ENCODE measurements at regions not wholly inside any gene's neighbourhood (a gene's known extent, or its start where the extent isn't known, plus 50 kb on each side); places are given as distances from the start of the nearest gene placed in this dataset.

DNA sequence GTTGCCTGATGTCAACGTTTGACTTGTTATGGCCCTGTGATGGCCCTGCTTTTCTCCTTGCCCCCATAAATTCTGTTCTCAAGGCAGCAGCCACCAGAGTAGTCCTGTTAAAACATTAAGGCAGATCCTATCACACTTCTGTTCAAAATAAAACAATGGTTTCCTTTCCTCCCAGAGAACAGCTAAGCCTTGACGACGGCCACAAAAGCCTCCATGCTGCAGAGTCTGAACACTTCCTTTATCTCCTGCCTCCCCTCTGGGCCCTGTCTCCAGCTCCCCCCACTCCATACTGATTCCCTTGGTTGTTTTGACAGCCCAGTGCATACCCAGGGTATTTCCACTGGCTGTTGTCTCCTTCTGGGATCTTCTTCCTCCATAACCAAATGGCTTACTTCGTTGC, 618.1 kb downstream of the MED13L start:
- Mint-ChIP-seq H3K4me3 (ENCODE audit: unreplicated experiment) (no peak overlapping the region), H3K36me3 (ENCODE audit: unreplicated experiment) (no peaks in the 10 kb centered on the region), H3K4me1 (ENCODE audit: unreplicated experiment) (no peaks in the 10 kb centered on the region), H3K9me3 (ENCODE audit: unreplicated experiment) (peaks cover 23% of the 10 kb centered on the region), H3K27ac (ENCODE audit: unreplicated experiment) (no peak overlapping the region), H3K27me3 (ENCODE audit: unreplicated experiment) (no peaks in the 10 kb centered on the region)
- TF ChIP-seq, protein P1, sequence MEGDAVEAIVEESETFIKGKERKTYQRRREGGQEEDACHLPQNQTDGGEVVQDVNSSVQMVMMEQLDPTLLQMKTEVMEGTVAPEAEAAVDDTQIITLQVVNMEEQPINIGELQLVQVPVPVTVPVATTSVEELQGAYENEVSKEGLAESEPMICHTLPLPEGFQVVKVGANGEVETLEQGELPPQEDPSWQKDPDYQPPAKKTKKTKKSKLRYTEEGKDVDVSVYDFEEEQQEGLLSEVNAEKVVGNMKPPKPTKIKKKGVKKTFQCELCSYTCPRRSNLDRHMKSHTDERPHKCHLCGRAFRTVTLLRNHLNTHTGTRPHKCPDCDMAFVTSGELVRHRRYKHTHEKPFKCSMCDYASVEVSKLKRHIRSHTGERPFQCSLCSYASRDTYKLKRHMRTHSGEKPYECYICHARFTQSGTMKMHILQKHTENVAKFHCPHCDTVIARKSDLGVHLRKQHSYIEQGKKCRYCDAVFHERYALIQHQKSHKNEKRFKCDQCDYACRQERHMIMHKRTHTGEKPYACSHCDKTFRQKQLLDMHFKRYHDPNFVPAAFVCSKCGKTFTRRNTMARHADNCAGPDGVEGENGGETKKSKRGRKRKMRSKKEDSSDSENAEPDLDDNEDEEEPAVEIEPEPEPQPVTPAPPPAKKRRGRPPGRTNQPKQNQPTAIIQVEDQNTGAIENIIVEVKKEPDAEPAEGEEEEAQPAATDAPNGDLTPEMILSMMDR (IDR thresholded peaks at IDR 0.05) = no peak
- DNase-seq (ENCODE audit: extremely low spot score, unreplicated experiment) = no peak

DNA sequence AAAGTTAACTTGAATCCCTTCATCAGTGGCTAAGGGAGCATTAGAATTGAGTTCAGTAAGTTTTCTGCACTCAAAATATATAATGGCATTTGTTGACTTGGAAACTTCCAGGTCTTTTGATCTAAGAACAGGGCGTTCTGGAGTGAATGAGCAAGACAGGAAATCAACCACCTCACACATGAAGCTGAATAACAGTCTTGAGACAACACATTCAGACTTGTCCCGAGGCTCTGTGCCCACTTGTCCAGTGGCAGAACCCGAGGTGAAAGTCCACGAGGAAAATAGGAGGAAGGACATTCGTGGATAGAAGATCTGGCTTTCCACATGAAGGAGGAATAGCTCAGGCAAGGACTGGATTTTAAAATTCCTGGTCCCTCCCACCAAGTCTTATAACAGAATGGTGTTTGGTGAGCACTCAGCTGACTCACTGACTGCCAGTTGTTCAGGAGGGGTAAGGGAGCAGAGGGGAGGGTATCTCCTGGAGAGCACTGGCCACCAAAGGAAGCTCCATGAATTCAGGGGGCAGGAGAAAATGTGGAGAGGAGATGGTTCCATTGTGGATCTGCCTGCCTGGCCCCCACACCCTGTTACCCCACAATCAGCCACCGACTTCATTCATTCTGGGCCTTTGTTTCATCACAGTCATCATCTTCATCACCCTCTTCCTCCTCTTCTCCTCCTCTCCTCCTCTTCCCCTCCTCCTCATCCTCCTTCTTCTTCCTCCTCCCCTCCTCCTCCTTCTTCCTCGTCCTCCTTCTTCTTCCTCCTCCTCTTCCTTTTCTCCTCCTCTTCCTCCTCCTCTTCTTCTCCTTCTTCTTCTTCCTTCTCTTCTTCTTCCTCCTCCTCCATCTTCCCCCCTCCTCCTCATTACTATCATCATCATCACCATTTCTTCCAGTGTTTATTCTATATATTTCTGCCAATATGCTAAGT, 620.1 kb downstream of the MED13L start:
- TF ChIP-seq, protein P1 (IDR thresholded peaks at IDR 0.05) = no peak
- Mint-ChIP-seq H3K4me1 (ENCODE audit: unreplicated experiment) (no peaks in the 10 kb centered on the region), H3K4me3 (ENCODE audit: unreplicated experiment) (no peak overlapping the region), H3K27ac (ENCODE audit: unreplicated experiment) (no peak overlapping the region), H3K27me3 (ENCODE audit: unreplicated experiment) (no peaks in the 10 kb centered on the region), H3K9me3 (ENCODE audit: unreplicated experiment) (peaks cover 19% of the 10 kb centered on the region), H3K36me3 (ENCODE audit: unreplicated experiment) (no peaks in the 10 kb centered on the region)
- no peak for DNase-seq (ENCODE audit: extremely low spot score, unreplicated experiment)

DNA sequence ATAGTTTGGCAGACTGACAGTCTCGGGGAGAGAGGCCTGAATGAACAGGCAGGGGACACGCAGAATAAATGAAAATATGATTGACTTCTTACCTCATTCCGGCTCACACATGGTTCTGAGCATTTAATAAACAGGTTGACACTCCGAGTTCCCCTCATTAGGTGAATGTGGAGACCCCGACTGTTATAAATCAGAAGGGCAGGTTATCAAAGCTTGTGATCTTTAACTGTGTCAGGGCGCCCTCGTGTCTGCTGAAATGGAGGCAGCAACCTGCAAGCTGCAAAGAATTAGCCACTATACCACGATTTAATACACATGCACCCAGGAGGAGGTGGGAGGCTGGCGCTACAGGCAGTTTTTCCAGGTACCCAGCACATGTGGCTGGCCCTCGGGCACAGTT, 627.5 kb downstream of the MED13L start:
- no peak overlapping the region for H3K27ac Mint-ChIP-seq (ENCODE audit: unreplicated experiment)
- TF ChIP-seq, protein P1 (IDR thresholded peaks at IDR 0.05) = no peak
- H3K9me3 Mint-ChIP-seq (ENCODE audit: unreplicated experiment) = peaks cover 7% of the 10 kb centered on the region
- no peaks in the 10 kb centered on the region for H3K27me3 Mint-ChIP-seq (ENCODE audit: unreplicated experiment)
- no peaks in the 10 kb centered on the region for H3K36me3 Mint-ChIP-seq (ENCODE audit: unreplicated experiment)
- no peak overlapping the region for H3K4me3 Mint-ChIP-seq (ENCODE audit: unreplicated experiment)
- no peaks in the 10 kb centered on the region for H3K4me1 Mint-ChIP-seq (ENCODE audit: unreplicated experiment)
- no peak for DNase-seq (ENCODE audit: extremely low spot score, unreplicated experiment)

DNA sequence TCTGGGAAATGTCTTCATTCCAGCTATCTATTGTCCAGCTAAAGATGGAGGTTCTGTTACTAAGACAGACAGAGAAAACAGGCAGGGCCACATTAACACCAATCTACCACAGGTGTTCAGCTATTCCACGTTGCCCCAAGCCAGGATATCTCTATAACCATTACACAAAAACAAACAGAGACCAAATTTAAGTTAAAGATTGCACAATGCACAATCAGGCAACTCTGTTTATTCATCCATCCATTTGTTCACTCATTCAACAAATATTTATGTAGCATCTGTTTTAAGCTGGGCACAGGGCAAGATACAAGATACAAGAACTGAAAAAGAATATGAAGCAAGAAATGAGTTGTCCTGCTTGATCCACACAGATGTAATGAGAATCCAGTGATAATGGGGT, 629.0 kb downstream of the MED13L start:
- Mint-ChIP-seq H3K36me3 (ENCODE audit: unreplicated experiment) (no peaks in the 10 kb centered on the region), H3K4me3 (ENCODE audit: unreplicated experiment) (no peak overlapping the region), H3K9me3 (ENCODE audit: unreplicated experiment) (peaks cover 7% of the 10 kb centered on the region), H3K4me1 (ENCODE audit: unreplicated experiment) (no peaks in the 10 kb centered on the region), H3K27ac (ENCODE audit: unreplicated experiment) (no peak overlapping the region), H3K27me3 (ENCODE audit: unreplicated experiment) (no peaks in the 10 kb centered on the region)
- TF ChIP-seq, protein P1 (IDR thresholded peaks at IDR 0.05) = no peak
- no peak for DNase-seq (ENCODE audit: extremely low spot score, unreplicated experiment)

DNA sequence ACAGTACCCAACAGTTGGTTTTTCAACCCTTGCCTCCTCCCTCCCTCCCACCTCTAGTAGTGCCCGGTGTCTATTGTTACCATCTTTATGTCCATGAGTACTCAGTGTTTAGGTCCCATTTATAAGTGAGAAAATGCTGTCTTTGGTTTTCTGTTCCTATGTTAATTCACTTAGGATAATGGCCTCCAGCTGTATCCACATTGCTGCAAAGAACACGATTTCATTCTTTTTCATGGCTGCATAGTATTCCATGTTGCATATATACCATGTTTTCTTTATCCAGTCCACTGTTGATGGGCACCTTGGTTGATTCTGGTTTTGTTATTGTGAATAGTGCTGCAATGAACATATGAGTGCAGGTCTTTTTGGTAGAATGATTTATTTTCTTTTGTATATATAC, 631.3 kb downstream of the MED13L start:
- H3K27me3 Mint-ChIP-seq (ENCODE audit: unreplicated experiment) = no peaks in the 10 kb centered on the region
- DNase-seq (ENCODE audit: extremely low spot score, unreplicated experiment) = no peak
- TF ChIP-seq, protein P1 (IDR thresholded peaks at IDR 0.05) = no peak
- H3K4me1 Mint-ChIP-seq (ENCODE audit: unreplicated experiment) = no peaks in the 10 kb centered on the region
- H3K36me3 Mint-ChIP-seq (ENCODE audit: unreplicated experiment) = no peaks in the 10 kb centered on the region
- H3K27ac Mint-ChIP-seq (ENCODE audit: unreplicated experiment) = no peak overlapping the region
- no peak overlapping the region for H3K4me3 Mint-ChIP-seq (ENCODE audit: unreplicated experiment)
- H3K9me3 Mint-ChIP-seq (ENCODE audit: unreplicated experiment) = peaks cover 7% of the 10 kb centered on the region
